Nephron (organoid): ENCODE measurements at regions not wholly inside any gene's neighbourhood (a gene's known extent, or its start where the extent isn't known, plus 50 kb on each side); places are given as distances from the start of the nearest gene placed in this dataset.
"Not testable (repeated sequence)": the region's sequence is repeated elsewhere in the genome, so short reads cannot be mapped to it uniquely, and the experiment has no call there.

ENCODE experiments used
- H3K27ac Mint-ChIP-seq, 3 experiments: 2 replicates each; pipeline ENCODE4 v1.8.0; 2020; ENCODE audit warnings: mixed read lengths in 3 of 3, mild to moderate bottlenecking in 2 of 3, moderate library complexity in 1 of 3
- H3K27me3 Mint-ChIP-seq: 2 replicates; pipeline ENCODE4 v1.8.0; 2021; ENCODE audit warnings: low read depth, mild to moderate bottlenecking, moderate library complexity, mixed read lengths
- H3K36me3 Mint-ChIP-seq: 2 replicates; pipeline ENCODE4 v1.8.0; 2020; ENCODE audit warnings: low read depth, mixed read lengths
- H3K4me1 Mint-ChIP-seq: 2 replicates; pipeline ENCODE4 v1.8.0; 2020; ENCODE audit warnings: mixed read lengths
- H3K4me3 Mint-ChIP-seq, 3 experiments: 2 replicates each; pipeline ENCODE4 v1.8.0; 2020; ENCODE audit warnings: mild to moderate bottlenecking in 3 of 3, mixed read lengths in 3 of 3, moderate library complexity in 2 of 3
- H3K9me3 Mint-ChIP-seq: 2 replicates; pipeline ENCODE4 v1.8.0; 2020; ENCODE audit warnings: mixed read lengths

DNA sequence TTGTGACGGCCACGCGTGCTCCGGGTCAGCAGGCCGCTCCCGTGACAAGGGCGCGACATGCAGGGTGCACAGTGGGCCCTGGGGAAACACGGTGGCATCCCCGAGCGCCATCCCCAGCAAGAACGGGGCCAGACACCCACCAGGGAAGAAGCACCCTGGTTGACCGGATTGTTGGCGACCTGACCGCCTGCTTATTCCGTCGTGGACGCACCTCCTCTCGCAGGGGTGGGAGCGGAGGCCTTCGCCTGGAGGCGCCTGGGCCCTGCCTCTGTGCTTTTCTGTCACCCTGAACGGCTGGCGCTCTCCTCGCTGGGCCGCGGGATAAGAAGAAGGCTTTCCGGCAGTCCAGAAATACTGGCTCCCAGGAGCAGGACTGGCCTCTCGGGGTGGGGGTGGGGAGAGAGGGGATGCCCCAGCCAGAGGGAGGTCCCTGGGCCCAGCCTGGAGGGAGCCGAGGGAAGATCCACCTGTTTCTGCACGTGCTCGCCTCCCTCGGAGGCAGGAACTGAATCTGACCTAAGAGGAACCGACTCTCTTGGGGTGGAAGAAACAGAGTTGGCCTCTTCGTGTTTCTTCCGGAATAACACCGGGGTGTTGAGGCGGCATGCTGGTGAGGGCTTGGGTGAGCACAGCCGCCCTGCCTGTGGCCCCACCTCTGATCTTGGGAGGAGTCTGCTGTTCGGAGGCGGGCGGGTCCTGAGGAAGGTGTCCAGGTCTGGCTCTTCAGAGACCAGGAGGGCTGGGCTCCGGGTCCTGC is 4394.2 kb upstream of the TPTE start:
- not testable (repeated sequence) for H3K27ac Mint-ChIP-seq, H3K27me3 Mint-ChIP-seq, H3K4me3 Mint-ChIP-seq, H3K9me3 Mint-ChIP-seq, H3K4me1 Mint-ChIP-seq, H3K36me3 Mint-ChIP-seq

DNA sequence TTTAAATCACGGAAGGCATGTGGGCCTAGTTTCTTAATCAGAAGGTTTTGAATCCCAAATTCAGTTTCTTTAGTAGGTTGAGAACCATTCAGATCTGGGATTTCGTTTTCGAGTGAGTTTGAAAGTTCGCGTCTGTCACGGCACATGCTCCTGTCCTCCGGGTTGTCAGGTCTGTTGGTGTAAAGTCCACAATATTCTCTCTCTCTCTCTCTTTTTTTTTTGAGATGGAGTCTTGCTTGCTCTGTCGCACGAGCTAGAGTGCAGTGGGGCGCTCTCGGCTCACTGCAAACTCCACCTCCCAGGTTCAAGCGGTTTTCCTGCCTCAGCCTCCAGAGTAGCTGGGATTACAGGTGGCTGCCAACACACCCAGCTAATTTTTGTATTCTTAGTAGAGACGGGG is 4390.6 kb upstream of the TPTE start:
- H3K27ac Mint-ChIP-seq, H3K9me3 Mint-ChIP-seq, H3K4me1 Mint-ChIP-seq, H3K36me3 Mint-ChIP-seq, H3K27me3 Mint-ChIP-seq, H3K4me3 Mint-ChIP-seq: not testable (repeated sequence)

DNA sequence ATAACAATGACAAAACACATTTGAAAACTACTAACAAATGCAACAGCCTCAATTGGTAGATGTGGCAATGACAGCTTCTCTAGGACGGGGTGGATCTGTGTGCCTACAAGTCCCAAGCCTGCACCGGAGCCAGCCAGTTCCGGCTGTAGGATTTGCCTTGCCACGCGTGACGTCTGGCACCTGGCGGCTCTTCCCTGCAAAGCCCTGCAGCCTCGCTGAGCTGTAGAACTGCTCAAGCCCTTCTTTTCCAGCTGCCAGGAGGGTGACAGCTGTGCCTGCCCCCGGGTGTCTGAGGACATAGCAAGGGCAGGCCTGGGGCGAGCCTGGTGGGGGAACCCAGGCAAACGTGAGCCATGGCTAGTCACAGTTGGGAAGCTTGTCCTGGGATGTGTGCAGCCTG is 4388.0 kb upstream of the TPTE start:
- not testable (repeated sequence) for H3K36me3 Mint-ChIP-seq, H3K9me3 Mint-ChIP-seq, H3K27me3 Mint-ChIP-seq, H3K27ac Mint-ChIP-seq, H3K4me1 Mint-ChIP-seq, H3K4me3 Mint-ChIP-seq

DNA sequence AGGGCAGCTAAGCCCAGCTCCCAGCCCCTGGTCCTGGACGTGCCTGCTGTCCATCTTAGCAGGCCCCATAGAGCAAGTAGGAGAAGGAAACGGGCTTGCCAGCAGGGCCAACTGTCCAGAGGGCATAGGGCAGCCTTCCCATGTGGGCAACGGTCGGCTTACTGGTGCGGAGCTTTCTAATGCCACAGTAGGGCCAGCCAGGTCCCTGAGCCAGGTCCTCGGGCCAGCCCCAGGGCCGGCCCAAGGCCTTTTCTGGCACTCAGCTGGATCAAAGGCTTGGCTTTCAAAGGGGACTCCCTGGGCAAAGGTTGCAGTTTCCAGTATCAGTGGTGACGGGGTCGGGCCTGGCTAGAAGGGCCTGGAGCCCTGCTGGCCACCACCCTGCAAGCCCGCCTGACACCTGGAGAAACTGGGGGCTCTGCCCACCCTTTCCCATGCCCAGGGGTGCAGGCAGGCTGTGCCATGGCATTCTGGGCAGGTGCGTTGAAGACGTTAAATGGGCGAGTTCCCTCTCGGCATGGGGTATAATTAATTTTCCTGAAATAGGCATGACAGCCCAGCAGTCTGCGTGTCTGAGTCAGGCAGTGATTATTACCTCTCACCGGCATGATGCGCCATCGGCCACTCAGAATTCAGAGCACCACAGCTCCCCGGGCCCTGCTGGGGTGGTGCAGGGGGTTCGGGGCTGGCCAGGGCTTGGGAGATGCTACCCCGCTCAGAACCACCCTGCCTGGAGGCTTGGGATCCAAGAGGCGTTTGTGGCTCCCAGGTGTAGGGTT is 4387.3 kb upstream of the TPTE start:
- H3K4me3 Mint-ChIP-seq, H3K27me3 Mint-ChIP-seq, H3K9me3 Mint-ChIP-seq, H3K4me1 Mint-ChIP-seq, H3K36me3 Mint-ChIP-seq, H3K27ac Mint-ChIP-seq: not testable (repeated sequence)

DNA sequence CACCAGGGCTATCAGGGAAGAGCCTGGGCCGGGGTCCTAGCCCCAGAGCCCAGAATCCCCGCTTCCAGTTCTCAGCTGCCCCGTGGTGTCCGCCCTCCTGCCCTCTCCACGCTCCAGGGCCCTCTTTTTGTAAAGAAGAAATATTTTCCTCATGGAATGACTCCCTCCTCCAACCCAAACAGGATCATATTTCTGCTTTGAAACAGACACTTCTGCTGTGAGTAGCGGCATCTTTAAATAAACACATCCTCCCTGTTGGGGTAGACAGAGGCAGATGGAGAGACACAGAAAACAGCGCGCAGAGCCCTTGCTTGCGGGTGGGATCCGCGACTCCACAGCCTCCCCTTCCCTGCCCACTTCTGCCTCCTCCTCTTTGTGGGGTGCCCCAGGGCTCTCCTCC is 4384.7 kb upstream of the TPTE start:
- H3K4me3 Mint-ChIP-seq, H3K9me3 Mint-ChIP-seq, H3K27me3 Mint-ChIP-seq, H3K4me1 Mint-ChIP-seq, H3K27ac Mint-ChIP-seq, H3K36me3 Mint-ChIP-seq: not testable (repeated sequence)

DNA sequence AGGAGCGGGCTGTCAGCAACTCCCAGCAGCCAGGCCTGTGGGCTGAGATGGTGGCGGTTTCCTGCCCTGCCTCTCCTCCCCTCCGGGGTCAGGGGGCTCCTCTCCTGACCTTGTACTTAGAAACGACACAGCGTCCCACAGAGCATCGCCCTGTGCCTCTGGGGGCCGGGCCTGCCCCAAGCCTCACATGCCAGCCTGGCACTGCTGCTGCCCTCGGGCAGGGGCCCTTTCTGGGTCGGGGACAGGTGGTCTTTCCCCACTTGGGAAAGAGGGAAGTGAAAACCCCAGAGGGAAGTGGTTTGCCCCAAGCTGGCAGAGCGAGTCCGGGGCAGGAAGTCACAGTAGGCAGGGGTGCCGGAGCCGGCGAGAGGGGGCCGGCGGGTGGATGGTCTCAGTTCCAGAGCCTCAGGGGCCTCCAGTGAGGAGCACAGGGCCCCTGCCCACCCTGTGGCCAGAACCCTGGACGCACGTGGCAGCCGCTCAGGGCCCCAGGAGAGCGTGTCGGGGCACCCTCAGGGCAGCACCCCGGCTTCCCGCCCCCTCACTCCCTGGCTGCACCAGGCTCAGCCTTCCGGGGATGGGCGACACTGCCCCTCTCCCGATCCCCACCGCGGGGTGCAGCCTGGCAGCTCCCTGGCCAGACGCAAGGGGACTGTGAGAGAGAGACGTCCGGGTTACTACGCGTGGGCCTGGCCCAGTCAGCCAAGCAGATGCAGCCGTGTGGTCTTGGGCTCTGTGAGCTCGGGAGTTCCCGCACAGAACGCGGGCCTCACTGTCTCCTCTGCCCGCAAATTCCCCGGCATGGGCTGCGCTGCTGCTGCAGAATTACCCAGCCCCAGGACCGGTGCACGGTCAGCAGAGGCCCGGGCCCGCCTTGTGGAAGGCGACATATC is 4382.9 kb upstream of the TPTE start:
- H3K27ac Mint-ChIP-seq, H3K4me3 Mint-ChIP-seq, H3K27me3 Mint-ChIP-seq, H3K9me3 Mint-ChIP-seq, H3K4me1 Mint-ChIP-seq, H3K36me3 Mint-ChIP-seq: not testable (repeated sequence)

DNA sequence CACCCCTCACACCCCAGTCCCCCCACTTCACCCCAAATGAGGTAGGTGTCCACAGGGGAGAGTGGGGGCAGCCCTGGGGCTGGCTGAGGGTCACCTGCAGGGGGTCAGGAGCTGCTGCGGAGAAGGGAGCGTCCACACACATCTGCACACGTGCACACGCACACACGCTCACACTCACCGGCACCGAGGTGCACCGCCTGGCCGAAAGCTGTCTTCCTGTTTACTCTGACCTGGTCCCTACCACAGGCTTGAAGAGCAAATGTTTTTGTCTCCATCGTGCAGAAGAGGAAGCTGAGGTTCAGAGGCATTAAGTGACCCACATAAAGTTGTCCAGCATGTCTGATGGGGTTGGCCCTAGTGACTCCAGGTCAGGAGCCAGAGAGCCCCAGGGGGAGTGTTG is 4382.1 kb upstream of the TPTE start:
- H3K4me3 Mint-ChIP-seq, H3K27me3 Mint-ChIP-seq, H3K27ac Mint-ChIP-seq, H3K9me3 Mint-ChIP-seq, H3K4me1 Mint-ChIP-seq, H3K36me3 Mint-ChIP-seq: not testable (repeated sequence)

DNA sequence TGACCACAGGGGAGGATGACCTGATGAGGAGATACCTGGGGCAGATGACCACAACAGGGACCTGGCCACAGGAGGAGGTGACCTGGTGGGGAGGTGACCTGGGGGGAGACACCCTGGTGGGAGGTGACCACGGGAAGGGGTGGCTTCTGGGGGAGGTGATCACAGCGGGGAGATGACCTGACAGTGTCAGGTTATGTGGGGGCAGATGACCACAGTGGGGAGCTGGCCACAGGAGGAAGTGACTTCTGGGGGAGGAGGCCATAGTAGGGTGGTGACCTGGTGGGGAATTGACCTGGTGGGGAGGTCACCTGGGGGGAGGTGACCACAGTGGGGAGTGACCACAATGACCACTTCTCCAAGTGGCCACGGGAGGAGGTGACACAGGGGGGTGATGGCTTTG is 4381.5 kb upstream of the TPTE start:
- H3K27me3 Mint-ChIP-seq, H3K9me3 Mint-ChIP-seq, H3K4me3 Mint-ChIP-seq, H3K36me3 Mint-ChIP-seq, H3K27ac Mint-ChIP-seq, H3K4me1 Mint-ChIP-seq: not testable (repeated sequence)

DNA sequence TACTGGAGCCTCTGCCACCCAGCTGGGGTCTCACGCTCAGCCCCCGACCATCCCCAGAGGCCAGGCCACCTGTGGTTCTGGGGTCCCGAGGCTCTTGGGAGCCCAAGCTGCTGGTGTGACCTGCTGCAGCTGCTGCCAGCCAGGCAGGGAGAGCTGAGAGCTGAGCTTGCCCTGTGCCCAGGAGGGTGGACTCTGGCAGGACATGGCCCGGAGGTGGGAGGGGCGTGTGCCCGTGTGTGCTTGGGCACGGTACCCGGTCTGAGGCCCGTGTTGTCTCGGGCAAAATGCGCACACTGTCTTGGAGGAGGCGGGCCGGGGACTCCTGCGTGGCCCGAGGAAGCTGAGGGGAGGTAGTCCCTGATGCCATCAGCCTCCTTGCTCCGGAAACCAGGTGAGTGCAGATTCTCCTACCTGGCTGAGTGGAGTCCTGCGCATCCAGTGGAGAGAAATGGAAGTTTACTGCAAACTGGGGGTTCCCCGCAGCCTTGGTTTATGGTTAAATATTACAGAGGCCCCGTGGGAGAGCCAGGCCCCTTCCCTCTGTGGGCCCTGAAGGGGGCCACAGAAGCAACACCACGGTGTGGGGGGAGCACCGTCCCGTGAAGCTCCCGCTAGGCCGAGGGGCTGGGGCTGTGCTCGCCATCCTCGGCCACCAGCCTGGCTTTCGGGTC is 4380.8 kb upstream of the TPTE start:
- not testable (repeated sequence) for H3K4me3 Mint-ChIP-seq, H3K27ac Mint-ChIP-seq, H3K4me1 Mint-ChIP-seq, H3K27me3 Mint-ChIP-seq, H3K9me3 Mint-ChIP-seq, H3K36me3 Mint-ChIP-seq

DNA sequence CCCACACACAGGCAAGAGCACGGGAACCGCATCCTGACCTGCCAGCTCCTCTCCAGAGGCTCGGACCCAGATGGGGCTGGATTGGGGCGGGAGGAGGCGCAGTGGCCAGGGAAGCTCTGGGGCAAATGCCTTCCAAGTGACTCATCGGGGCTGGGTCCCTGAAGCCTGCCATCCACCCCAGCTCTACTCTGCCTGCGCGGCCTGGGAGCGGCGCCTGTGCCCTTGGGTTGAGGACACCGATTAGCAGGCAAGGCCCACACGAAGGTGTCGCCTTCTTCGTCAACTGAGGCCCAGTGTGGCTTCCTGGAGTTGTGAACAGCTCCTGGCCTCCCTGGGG is 4380.3 kb upstream of the TPTE start:
- H3K27me3 Mint-ChIP-seq, H3K36me3 Mint-ChIP-seq, H3K4me3 Mint-ChIP-seq, H3K9me3 Mint-ChIP-seq, H3K4me1 Mint-ChIP-seq, H3K27ac Mint-ChIP-seq: not testable (repeated sequence)

DNA sequence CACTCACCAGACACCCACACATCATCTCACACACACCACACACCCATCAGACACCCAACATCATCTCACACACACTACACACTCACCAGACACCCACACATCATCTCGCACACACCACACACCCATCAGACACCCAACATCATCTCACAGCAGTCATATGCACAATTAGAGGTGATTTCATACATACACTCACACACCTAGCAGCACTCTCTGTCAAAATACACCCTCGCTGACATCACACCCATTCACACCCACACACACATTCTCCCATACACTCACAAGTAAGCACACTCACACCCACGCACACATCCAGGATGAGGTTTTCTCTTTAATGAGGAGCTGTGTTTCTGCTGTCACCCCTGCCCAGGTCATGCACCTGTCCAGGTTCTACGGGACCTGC is 4368.2 kb upstream of the TPTE start:
- not testable (repeated sequence) for H3K4me3 Mint-ChIP-seq, H3K27ac Mint-ChIP-seq, H3K27me3 Mint-ChIP-seq

DNA sequence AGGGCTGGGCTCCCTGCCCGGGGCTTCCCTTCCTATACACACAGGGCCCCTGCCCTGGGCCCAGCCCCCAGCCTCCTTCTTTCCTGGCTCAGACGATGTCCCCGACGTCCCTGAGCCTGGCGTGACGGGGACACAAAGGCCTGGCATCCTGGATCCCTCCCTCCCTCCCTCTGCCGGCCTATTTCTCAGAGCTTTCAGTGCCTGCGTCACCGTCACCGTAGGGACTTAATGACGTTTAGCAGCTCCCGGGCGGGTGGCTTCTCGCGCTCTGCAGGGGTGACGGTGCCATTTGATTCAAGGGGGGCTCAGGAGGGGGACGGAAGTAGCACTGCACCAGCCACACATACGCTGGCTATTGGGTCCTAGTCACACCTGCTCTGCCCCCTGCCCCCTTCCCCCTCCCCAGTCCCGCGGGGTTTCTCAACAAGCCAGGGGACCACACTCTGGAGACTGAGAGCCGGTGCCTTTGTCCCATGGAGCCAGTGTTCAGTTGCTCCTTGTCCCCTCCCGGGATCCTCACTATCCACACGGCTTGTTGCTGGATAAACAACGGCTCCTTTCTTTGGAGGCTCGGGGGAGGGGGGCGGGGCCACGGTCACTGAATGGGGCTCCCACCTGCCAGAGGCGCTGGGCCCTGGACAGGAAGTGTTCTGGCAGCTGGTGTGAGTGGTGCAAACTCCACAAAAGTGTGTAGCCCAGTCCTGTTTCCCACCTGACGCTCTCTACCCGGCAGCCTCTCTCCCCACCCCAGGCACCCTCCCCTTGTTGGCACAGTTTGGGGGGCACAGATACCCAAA is 4366.7 kb upstream of the TPTE start:
- H3K4me1 Mint-ChIP-seq, result not testable (repeated sequence)

More for the DNA sequence above, 4368.2 kb upstream of the TPTE start:
- H3K36me3 Mint-ChIP-seq, H3K9me3 Mint-ChIP-seq, H3K4me1 Mint-ChIP-seq: not testable (repeated sequence)

DNA sequence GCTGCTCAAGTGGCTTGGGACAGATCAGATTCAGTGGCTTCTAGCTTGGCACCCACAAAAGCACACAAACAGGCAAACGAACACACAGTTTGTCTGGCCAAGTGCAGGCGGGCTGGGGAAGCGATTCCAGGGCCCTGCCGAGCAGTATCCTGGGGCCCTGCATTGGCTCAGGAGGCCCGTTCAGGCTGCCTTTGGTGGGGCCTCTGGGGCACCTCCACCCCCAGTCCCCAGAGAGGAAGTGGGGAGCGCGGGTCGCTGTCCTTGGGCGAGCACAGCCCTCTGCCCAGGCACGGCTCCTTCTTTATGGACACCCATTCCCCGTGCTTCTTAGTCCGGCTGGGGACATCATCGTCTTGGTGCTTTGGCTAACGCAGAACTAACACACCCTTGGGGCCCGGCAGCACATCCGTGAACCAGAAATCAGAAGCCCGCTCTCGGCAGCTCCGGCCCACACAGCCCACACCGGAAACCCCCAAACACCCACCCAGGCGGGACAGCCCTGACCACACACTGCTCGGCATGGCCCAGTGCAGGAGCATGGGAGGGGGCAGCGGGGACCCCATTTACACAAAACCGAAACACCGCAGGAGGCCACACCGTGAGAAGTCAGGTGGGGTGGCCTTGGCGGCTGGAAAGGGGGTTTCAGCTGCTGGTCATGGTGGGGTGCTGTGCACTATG is 4364.5 kb upstream of the TPTE start:
- not testable (repeated sequence) for H3K4me3 Mint-ChIP-seq, H3K27me3 Mint-ChIP-seq, H3K27ac Mint-ChIP-seq, H3K4me1 Mint-ChIP-seq, H3K36me3 Mint-ChIP-seq, H3K9me3 Mint-ChIP-seq

More for the DNA sequence above, 4366.7 kb upstream of the TPTE start:
- not testable (repeated sequence) for H3K4me3 Mint-ChIP-seq, H3K9me3 Mint-ChIP-seq, H3K27ac Mint-ChIP-seq, H3K36me3 Mint-ChIP-seq, H3K27me3 Mint-ChIP-seq

DNA sequence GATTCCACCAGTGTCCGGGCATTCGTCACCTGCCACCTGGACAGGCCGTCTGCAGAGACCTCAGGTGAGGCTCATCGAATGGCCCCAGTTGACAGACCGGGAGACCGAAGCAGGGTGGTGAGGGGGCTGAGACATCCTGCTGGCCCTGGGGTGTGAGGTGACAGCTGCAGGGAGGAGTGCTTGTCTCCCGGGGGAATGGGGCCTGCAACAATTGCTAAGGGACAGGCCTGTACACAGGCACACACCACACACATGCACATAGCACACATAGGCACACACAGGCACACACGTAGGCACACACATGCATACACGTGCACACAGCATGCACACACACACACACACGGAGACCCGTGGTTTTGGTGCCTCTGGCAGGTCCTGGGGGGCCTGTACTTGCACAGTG is 4363.9 kb upstream of the TPTE start:
- not testable (repeated sequence) for H3K4me3 Mint-ChIP-seq, H3K27ac Mint-ChIP-seq, H3K27me3 Mint-ChIP-seq, H3K4me1 Mint-ChIP-seq, H3K36me3 Mint-ChIP-seq, H3K9me3 Mint-ChIP-seq
